ENCODE measurements at regions not wholly inside any gene's neighbourhood (a gene's known extent, or its start where the extent isn't known, plus 50 kb on each side); places are given as distances from the start of the nearest gene placed in this dataset.

- no peak for TF ChIP-seq POLR2A (IDR thresholded peaks at IDR 0.05)
- no peak for TF ChIP-seq CTCF (IDR thresholded peaks at IDR 0.05)
Observed at GRCh38 chr2:14749884-14750283, 117.4 kb downstream of the LRATD1 start.
